Ovary (tissue), 7 donors: ENCODE measurements at regions not wholly inside any gene's neighbourhood (a gene's known extent, or its start where the extent isn't known, plus 50 kb on each side); places are given as distances from the start of the nearest gene placed in this dataset.
"Not testable (repeated sequence)": the region's sequence is repeated elsewhere in the genome, so short reads cannot be mapped to it uniquely, and the experiment has no call there.

Source experiments
- DNase-seq, 5 donors: peaks; one replicate each; pipeline ENCODE4 v3.0.0-alpha.2; 2019 to 2020
- H3K27ac ChIP-seq, 2 donors: fragments of 200-600 bp; one replicate each; pipeline versions ENCODE4 v1.5.1 to v1.8.0; 2019 to 2022
- H3K27me3 ChIP-seq: fragments of 200-600 bp; one replicate; pipeline ENCODE4 v1.8.0; 2022
- H3K36me3 ChIP-seq: fragments of 200-600 bp; sonication (generic); one replicate; pipeline ENCODE4 v1.5.1; 2019
- H3K4me1 ChIP-seq: one replicate; pipeline ENCODE4 v1.8.1; 2013; ENCODE audit warnings: mild to moderate bottlenecking, moderate library complexity; ENCODE audit not compliant: insufficient read depth
- H3K4me3 ChIP-seq: fragments of 200-600 bp; sonication (generic); one replicate; pipeline ENCODE4 v1.5.1; 2017
- H3K9me3 ChIP-seq, 2 donors: fragments of 200-600 bp in 1 of 2; sonication (generic) in 1 of 2; one replicate each; pipeline versions ENCODE4 v1.5.1 to v1.8.1; 2013 to 2019; ENCODE audit warnings: mild to moderate bottlenecking in 1 of 2, moderate library complexity in 1 of 2
- CTCF ChIP-seq, 3 donors: fragments of 450-650 bp in 2 of 3; fragments of 200-600 bp in 1 of 3; IDR thresholded peaks; one replicate each; pipeline versions ENCODE4 v1.5.1 to v1.8.0; 2016 to 2022; ENCODE audit warnings: antibody characterized with exemption in 3 of 3, mild to moderate bottlenecking in 1 of 3
- EP300 ChIP-seq: sonication (generic); formaldehyde crosslinking; IDR thresholded peaks from one replicate; pipeline ENCODE4 v1.6.1; 2017; ENCODE audit warnings: antibody characterized with exemption
- POLR2A ChIP-seq: fragments of 450-650 bp; IDR thresholded peaks from one replicate; pipeline ENCODE4 v1.6.1; 2017; ENCODE audit warnings: antibody characterized with exemption, mild to moderate bottlenecking, moderate library complexity
- WGBS, 3 donors: extraction: QIAGEN DNeasy Blood & Tissue Kit in 1 of 3; methylation state at CpG; one replicate each; pipeline versions ENCODE4 v1.1.5 to v1.1.7; 2013 to 2017; 5-methylcytosine and 5-hydroxymethylcytosine counted together
- intact Hi-C, 4 donors: fragments of 100-400 bp; cut with DNase I; formaldehyde crosslinking; loops; one replicate each; pipeline versions ENCODE4 v1.11.0 to v1.15.1; 2022 to 2023
- donor health status: DM: no; HTN: no; CAD: no; lungs with moderate emphysema.
- donor health status: DM: no; HTN: no; CAD: no.
- donor health status: Bipolar disorder and iron deficiency.
- donor health status: DM: no; HTN: no; CAD: no.
- donor health status: DM: yes; HTN: yes; CAD: no.

GRCh38 chr4:179059396-179059795 is 1617.2 kb upstream of the AGA start:
- intact Hi-C loops, result no loop called here
- no peaks in the 10 kb centered on the region for H3K36me3 ChIP-seq
- DNase-seq, result no peak
- no peak overlapping the region for H3K4me3 ChIP-seq
- H3K27me3 ChIP-seq, result no peaks in the 10 kb centered on the region
- no peaks in the 10 kb centered on the region for H3K4me1 ChIP-seq
- H3K9me3 ChIP-seq, result no peaks in the 10 kb centered on the region
- H3K27ac ChIP-seq, result no peak overlapping the region
- TF ChIP-seq POLR2A, result no peak
- no peak for TF ChIP-seq EP300
- TF ChIP-seq CTCF (IDR thresholded peaks at IDR 0.05), result no peak
- WGBS, 3 donors, result 86 to 91% (median 88%) methylated on average over 3 of the region's 3 CpGs

DNA sequence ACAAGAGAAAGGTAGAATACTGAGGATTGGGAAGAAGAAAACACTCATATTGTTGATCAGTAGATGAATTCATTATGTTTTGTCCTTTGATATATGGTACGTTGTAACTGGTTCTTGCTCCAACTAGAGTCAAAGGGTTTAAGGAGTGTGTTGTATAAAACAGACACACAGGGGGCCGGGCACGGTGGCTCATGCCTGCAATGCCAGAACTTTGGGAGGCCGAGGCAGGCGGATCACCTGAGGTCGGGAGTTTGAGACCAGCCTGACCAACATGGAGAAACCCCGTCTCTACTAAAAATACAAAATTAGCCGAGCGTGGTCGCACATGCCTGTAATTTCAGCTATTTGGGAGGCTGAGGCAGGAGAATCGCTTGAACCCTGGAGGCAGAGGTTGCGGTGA is 1624.0 kb upstream of the AGA start:
- 90 to 92% (median 91%) methylated on average over 12 of the region's 12 CpGs for WGBS, 3 donors
- DNase-seq, H3K27ac ChIP-seq, H3K4me3 ChIP-seq, H3K4me1 ChIP-seq, H3K27me3 ChIP-seq, intact Hi-C loops, H3K36me3 ChIP-seq, H3K9me3 ChIP-seq: not testable (repeated sequence)

- DNase-seq, result no peak
- H3K27me3 ChIP-seq, result no peaks in the 10 kb centered on the region
- no peak overlapping the region for H3K4me3 ChIP-seq
- intact Hi-C loops, result no loop called here
- no peak overlapping the region for H3K27ac ChIP-seq
- no peaks in the 10 kb centered on the region for H3K4me1 ChIP-seq
- H3K9me3 ChIP-seq, result no peaks in the 10 kb centered on the region
- no peaks in the 10 kb centered on the region for H3K36me3 ChIP-seq
- 76 to 88% (median 77%) methylated on average over 2 of the region's 2 CpGs for WGBS, 3 donors
- TF ChIP-seq EP300 (no peak), POLR2A (no peak)
These were observed 1628.9 kb upstream of the AGA start for GRCh38 chr4:179071131-179071530.

DNA sequence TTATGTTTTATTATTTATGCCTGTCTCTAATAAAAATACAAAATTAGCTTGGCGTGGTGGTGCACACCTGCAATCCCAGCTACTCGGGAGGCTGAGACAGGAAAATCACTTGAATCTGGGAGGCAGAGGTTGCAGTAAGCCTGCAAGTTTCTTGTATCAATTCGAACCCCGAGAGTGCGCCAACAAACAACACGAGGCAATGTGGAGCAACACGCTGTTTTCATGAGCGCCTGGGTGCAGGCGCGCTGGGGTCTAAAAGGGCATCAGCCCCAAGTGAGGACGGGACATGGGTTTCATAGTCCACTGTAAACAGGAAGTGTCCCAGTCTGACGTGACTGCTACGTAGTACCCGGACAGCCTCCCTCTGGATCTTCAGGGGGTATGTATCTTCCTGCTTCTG is 1634.6 kb upstream of the AGA start:
- no peaks in the 10 kb centered on the region for H3K9me3 ChIP-seq
- 91 to 92% (median 92%) methylated on average over 14 of the region's 14 CpGs for WGBS, 3 donors
- no peak for DNase-seq
- H3K4me1 ChIP-seq, result no peaks in the 10 kb centered on the region
- intact Hi-C loops, result no loop called here
- H3K36me3 ChIP-seq, result no peaks in the 10 kb centered on the region
- H3K4me3 ChIP-seq, result no peak overlapping the region
- no peak overlapping the region for H3K27ac ChIP-seq
- no peak for TF ChIP-seq POLR2A
- no peak for TF ChIP-seq EP300
- TF ChIP-seq CTCF (IDR thresholded peaks at IDR 0.05), result no peak
- peaks cover 2% of the 10 kb centered on the region for H3K27me3 ChIP-seq

DNA sequence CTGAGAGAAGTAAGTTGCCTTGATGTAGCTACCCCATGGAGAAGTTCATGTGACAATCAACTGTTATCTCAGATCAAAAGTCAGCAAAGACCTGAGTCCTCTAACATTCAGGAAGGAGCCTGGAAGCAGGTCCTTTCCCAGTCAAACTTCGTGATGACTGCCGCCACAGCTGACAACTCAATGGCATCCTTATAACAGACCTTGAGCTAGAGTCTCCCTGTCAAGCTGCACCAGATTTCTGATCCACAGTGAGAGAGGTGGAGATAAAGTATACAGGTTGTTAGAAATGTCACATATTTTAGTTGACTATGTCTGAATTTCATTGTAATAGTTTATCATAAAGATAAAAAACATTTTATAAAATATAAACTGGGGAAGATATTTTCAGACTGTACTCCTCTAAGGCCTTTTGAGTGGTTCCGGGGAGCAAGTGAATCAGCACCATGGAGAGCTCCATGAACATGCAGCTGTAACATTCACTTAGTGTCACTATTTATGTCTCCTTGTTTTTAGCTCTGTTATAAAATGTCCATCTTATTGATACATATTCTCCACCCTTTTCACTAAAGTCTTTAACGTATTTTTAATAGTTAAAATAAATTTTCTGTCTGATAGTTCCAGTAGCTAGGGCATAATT is 1653.5 kb upstream of the AGA start:
- Histone ChIP-seq H3K27ac (no peak overlapping the region), H3K27me3 (no peaks in the 10 kb centered on the region), H3K9me3 (no peaks in the 10 kb centered on the region), H3K4me3 (no peak overlapping the region), H3K4me1 (no peaks in the 10 kb centered on the region), H3K36me3 (no peaks in the 10 kb centered on the region)
- TF ChIP-seq CTCF (IDR thresholded peaks at IDR 0.05) (no peak), POLR2A (no peak), EP300 (no peak)
- intact Hi-C loops, result no loop called here
- WGBS, 3 donors, result 15 to 21% (median 15%) methylated on average over 4 of the region's 4 CpGs
- DNase-seq, result no peak
